ENCODE measurements at regions not wholly inside any gene's neighbourhood (a gene's known extent, or its start where the extent isn't known, plus 50 kb on each side); places are given as distances from the start of the nearest gene placed in this dataset.

- intact Hi-C loops (cut with DNase I): no loop called here
These were observed 689.7 kb upstream of the GJE1 start for GRCh38 chr6:141443032-141443431.

GRCh38 chr6:141439513-141439912 lies 693.2 kb upstream of the GJE1 start:
- intact Hi-C loops (cut with DNase I): no loop called here

More at GRCh38 chr6:141443032-141443431, 689.7 kb upstream of the GJE1 start:
- no peak for DNase-seq (ENCODE audit: low spot score)

GRCh38 chr6:141437685-141438084 lies 695.0 kb upstream of the GJE1 start:
- no peak for DNase-seq (ENCODE audit: low spot score)
- intact Hi-C loops (cut with DNase I): no loop called here

More at GRCh38 chr6:141439513-141439912, 693.2 kb upstream of the GJE1 start:
- DNase-seq (ENCODE audit: low spot score): no peak

- no peak for DNase-seq (ENCODE audit: low spot score)
- intact Hi-C loops (cut with DNase I): no loop called here
These were observed 695.7 kb upstream of the GJE1 start for GRCh38 chr6:141437011-141437410.

GRCh38 chr6:141426400-141426980 lies 706.2 kb upstream of the GJE1 start:
- intact Hi-C loops (cut with DNase I): no loop called here
- no peak for DNase-seq (ENCODE audit: low spot score)

GRCh38 chr6:141421378-141421777 lies 711.3 kb upstream of the GJE1 start:
- intact Hi-C loops (cut with DNase I): no loop called here
- no peak for DNase-seq (ENCODE audit: low spot score)

- intact Hi-C loops (cut with DNase I): no loop called here
These were observed 714.6 kb upstream of the GJE1 start for GRCh38 chr6:141418076-141418475.

GRCh38 chr6:141415896-141416295 lies 716.8 kb upstream of the GJE1 start:
- intact Hi-C loops (cut with DNase I): no loop called here
- DNase-seq (ENCODE audit: low spot score): no peak

More at GRCh38 chr6:141418076-141418475, 714.6 kb upstream of the GJE1 start:
- DNase-seq (ENCODE audit: low spot score): no peak

- no peak for DNase-seq (ENCODE audit: low spot score)
- intact Hi-C loops (cut with DNase I): no loop called here
These were observed 719.5 kb upstream of the GJE1 start for GRCh38 chr6:141413196-141413595.

- intact Hi-C loops (cut with DNase I): no loop called here
- no peak for DNase-seq (ENCODE audit: low spot score)
These were observed 726.0 kb upstream of the GJE1 start for GRCh38 chr6:141406761-141407160.

- no peak for DNase-seq (ENCODE audit: low spot score)
- intact Hi-C loops (cut with DNase I): no loop called here
These were observed 728.9 kb upstream of the GJE1 start for GRCh38 chr6:141403827-141404226.

GRCh38 chr6:141403103-141403502 lies 729.6 kb upstream of the GJE1 start:
- intact Hi-C loops (cut with DNase I): no loop called here
- no peak for DNase-seq (ENCODE audit: low spot score)

- intact Hi-C loops (cut with DNase I): no loop called here
These were observed 730.2 kb upstream of the GJE1 start for GRCh38 chr6:141402489-141402888.

GRCh38 chr6:141401851-141402250 lies 730.9 kb upstream of the GJE1 start:
- intact Hi-C loops (cut with DNase I): no loop called here

More at GRCh38 chr6:141402489-141402888, 730.2 kb upstream of the GJE1 start:
- DNase-seq (ENCODE audit: low spot score): no peak

GRCh38 chr6:141401168-141401567 lies 731.6 kb upstream of the GJE1 start:
- intact Hi-C loops (cut with DNase I): no loop called here
- no peak for DNase-seq (ENCODE audit: low spot score)

More at GRCh38 chr6:141401851-141402250, 730.9 kb upstream of the GJE1 start:
- no peak for DNase-seq (ENCODE audit: low spot score)

- DNase-seq (ENCODE audit: low spot score): no peak
- intact Hi-C loops (cut with DNase I): no loop called here
These were observed 733.8 kb upstream of the GJE1 start for GRCh38 chr6:141398949-141399348.

GRCh38 chr6:141395443-141396008 lies 737.2 kb upstream of the GJE1 start:
- no peak for DNase-seq (ENCODE audit: low spot score)

GRCh38 chr6:141394565-141395051 lies 738.1 kb upstream of the GJE1 start:
- intact Hi-C loops (cut with DNase I): no loop called here
- no peak for DNase-seq (ENCODE audit: low spot score)

More at GRCh38 chr6:141395443-141396008, 737.2 kb upstream of the GJE1 start:
- intact Hi-C loops (cut with DNase I): no loop called here

- intact Hi-C loops (cut with DNase I): no loop called here
- DNase-seq (ENCODE audit: low spot score): no peak
These were observed 738.6 kb upstream of the GJE1 start for GRCh38 chr6:141394125-141394536.

GRCh38 chr6:141393405-141394124 lies 739.2 kb upstream of the GJE1 start:
- intact Hi-C loops (cut with DNase I): no loop called here
- DNase-seq (ENCODE audit: low spot score): no peak
